ENCODE measurements at regions not wholly inside any gene's neighbourhood (a gene's known extent, or its start where the extent isn't known, plus 50 kb on each side); places are given as distances from the start of the nearest gene placed in this dataset.

GRCh38 chr9:85260275-85260845 lies 481.4 kb downstream of the AGTPBP1 start:
- DNase-seq (ENCODE audit: low spot score), result no peak

GRCh38 chr9:85258823-85259370 lies 482.9 kb downstream of the AGTPBP1 start:
- peak; percentile 86 for DNase-seq (ENCODE audit: low spot score)

DNA sequence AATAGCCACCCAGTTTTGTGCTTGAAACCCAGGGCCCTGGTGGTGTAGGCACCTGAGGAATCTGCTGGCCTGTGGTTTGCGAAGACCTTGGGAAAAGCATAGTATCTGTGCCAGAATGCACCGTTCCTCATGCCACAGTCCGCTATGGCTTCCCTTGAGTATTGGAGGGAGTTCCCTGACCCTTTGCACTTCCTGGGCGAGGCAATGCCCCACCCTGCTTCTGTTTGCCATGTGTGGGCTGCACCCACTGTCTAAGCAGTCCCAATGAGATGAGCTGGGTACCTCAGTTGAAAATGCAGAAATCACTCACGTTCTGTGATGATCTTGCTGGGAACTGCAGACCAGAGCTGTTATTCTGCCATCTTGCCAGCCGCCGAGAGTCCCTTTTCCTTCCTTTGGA lies 483.5 kb downstream of the AGTPBP1 start:
- DNase-seq (ENCODE audit: low spot score), result no peak

DNA sequence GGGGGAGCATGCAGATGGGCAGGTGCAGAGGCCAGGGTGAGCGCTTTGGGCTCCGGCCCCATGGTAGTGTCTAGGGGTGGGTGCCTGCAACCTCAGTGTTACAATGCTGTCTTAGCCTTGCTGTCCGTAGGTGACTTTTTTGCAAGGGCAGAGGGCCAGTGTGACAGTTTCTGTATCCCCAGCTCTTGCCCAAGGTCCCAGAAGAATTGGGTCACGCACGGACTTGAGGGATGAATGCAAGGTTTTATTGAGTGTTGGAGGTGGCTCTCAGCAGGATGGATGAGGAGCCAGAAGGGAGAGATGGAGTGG lies 492.5 kb downstream of the AGTPBP1 start:
- no peak for DNase-seq (ENCODE audit: low spot score)

DNA sequence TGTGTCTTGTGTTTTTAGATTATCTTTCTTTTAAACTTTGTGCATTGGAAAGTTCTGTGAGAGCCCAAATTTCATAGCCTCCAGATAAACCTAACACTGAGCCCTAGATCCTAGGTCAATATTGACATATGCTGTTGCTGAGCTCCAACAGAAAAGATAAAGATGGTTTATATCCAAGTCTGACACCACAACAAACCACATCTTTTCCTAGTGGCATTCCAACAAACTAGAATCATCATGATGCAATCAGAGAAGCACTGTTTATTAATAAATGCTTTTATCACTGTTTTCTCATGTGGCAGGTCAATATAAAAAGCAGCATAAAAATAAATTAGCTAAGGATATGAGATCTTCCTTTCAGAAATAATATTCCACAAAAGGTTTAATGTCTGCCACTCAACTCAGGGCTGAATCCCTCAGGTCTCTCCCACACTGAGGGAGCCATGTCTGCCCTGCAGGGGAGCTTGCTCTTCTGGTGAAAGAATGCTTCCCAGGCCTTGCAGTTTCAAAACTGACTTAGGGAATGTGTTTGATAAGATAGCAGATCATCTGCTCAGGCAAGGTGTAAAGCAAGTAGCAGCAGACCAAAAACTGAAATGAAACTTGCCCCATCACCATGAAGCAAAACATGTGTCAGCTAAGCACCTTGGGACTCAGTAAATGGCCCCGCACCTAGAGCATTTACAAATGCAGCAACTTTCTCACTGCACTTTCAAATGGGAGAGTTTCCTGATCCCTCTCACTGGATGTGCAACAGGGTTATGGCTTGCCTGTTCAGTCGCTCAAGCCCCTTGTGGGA lies 493.0 kb downstream of the AGTPBP1 start:
- DNase-seq (ENCODE audit: low spot score), result no peak

DNA sequence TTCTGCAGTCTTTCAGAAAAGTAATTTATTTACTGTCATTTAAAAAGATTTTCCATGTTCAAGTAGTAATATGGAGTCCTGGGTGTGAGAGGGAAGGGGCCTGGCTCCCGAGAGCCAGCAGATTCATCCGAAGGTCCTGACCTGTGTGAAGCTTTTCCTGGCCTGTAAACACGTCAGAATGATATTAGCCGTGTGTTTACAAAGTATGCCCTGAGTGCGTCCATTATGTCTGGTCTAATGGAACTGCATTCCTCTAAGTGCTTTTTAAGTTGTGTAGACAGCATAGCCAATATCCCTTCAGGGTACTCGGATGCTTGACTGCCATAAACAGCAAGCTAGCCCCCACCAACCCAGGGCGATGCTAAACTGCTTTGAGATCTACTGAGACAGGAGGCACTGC lies 495.2 kb downstream of the AGTPBP1 start:
- no peak for DNase-seq (ENCODE audit: low spot score)

GRCh38 chr9:85244856-85245255 lies 496.9 kb downstream of the AGTPBP1 start:
- no peak for DNase-seq (ENCODE audit: low spot score)

DNA sequence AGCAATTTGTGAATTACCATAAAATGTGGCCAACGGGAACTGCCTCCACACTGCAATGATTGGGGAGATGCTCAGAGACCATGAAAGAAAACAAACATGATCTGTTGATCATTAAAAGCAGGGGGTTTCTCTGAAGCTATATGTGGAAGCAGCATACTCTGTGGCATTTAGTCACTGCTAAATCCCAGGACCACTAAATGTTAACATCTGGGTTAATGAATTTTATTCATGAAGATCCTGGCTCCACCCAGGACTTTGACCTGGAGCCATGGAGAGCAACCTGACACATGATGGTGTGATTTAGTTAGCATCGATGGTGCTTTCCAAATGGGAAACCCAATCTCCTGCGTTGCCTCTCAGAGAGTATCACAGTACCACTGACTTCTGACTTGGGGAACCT lies 497.8 kb downstream of the AGTPBP1 start:
- no peak for DNase-seq (ENCODE audit: low spot score)

GRCh38 chr9:85237478-85237877 lies 504.3 kb downstream of the AGTPBP1 start:
- no peak for DNase-seq (ENCODE audit: low spot score)

- no peak for DNase-seq (ENCODE audit: low spot score)
Measured at GRCh38 chr9:85230081-85230480, 511.7 kb downstream of the AGTPBP1 start.

GRCh38 chr9:85228111-85228855 lies 513.5 kb downstream of the AGTPBP1 start:
- no peak for DNase-seq (ENCODE audit: low spot score)

DNA sequence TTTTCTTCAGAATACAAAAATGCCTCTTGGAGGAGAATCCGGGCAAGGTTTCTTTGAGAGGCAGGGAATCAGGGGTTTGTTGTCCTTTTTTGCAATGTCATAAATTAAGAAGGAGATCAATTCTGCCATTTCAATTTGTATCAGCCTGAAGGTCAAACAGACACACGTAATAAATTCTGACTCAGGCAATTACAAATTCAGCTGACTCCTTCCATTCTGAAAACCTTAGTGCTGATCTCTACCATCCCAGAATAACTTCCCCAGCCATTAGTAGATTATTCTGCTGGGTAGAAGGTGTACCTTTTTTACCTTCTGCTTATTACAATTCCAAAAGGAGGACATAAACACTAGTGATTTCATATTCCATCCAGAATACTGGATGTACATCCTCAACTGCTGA lies 516.6 kb downstream of the AGTPBP1 start:
- DNase-seq (ENCODE audit: low spot score), result no peak

DNA sequence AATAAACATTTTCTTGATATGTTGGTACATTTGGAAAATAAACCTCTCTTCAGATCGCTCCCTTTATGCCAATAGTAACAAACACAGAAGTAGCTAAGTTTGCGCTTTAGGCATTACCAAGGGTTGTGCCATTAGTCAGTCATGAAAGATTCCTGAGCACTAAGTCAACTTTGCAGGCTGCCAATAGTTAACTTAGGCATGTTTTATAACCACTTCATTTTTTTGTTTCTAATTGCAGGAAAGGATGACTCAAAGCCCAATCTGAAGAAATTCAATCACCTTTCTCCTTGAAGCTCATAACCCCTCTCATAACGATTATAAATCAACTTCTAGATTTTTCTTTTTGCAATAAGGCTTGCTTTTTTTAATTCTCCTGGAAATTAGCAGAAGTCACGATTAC lies 517.0 kb downstream of the AGTPBP1 start:
- no peak for DNase-seq (ENCODE audit: low spot score)

- DNase-seq (ENCODE audit: low spot score), result no peak
Measured at GRCh38 chr9:85224301-85224700, 517.5 kb downstream of the AGTPBP1 start.

GRCh38 chr9:85223506-85224125 lies 518.1 kb downstream of the AGTPBP1 start:
- no peak for DNase-seq (ENCODE audit: low spot score)

GRCh38 chr9:85216601-85217000 lies 525.2 kb downstream of the AGTPBP1 start:
- DNase-seq (ENCODE audit: low spot score), result no peak

DNA sequence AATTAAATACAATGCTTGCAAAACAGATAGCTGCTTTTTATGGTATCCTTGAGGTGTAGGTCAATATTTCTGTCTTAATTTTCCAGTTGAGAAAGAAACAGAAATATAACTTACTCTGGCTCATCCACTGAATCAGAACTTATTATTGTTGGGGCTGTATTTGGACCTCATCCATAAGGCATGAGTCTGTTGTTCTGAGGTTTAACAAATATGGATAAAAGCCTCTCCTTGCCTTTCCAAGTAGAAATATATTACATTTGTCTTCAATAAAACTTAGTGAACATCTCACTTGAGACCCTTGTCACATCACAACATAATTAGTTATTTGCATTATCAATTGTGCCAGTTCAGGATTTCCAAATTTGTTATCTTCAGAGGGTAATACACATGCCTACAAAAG lies 525.8 kb downstream of the AGTPBP1 start:
- DNase-seq (ENCODE audit: low spot score), result no peak

DNA sequence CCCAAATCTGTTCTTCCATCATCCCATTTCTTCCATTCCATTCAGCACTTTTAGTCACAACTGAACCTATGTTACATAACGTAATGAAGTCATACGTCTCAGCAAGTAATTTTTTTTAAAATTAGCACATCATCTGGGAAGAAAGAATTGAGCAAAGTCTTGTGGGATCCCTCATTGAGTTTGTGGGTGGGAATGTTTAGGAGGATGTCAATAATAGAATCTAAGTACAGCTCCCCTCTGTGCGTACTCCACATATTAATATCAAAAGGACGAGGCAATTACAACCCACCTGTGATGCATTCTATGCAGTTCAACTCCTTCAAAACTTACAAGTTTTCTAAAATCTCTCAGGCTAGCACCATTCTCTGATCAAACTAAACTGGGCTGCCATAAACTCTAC lies 526.3 kb downstream of the AGTPBP1 start:
- peak; percentile 78 for DNase-seq (ENCODE audit: low spot score)

DNA sequence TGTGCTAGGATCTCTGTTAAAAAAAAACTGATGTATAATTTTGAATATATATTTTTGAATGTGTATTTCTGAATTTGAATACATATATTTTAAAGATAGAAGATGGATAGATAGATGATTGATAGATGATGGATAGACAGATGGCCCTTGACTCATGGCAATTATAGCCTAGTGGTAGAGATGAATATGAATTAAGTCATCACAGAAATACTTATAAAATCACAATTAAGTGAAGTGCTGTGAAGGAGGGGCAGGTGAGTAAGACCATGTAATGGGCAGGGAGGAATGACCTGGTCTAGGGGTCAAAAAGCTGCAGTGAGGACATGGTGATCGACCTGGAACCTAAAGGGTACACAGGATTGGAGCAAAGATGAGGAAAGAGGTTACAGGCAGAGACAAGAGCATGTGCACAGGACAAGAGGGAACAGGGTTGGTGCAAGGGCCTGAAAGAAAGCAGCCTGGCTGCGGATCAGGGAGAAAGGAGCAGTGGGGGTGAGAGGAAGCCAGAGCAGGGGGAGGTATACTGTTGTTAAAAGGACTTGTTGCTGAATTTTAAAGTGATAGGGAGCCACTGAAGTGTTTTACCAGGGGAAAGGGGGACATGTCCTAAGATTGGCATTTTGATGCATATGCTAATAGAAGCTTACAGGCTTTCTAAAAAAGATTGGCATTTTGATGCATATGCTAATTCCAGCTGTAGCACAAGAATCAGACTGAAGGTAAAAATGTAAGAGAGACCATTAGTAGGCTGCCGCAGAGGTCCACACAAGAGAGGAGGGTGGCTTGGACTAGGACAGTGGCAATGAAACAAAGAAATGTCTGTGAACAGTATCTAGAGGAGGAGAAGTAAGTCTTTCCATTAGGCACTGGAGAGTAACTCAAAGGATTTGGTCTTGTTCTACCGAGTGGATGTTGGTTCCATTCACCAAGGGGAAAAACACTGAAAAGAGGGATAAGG lies 527.8 kb downstream of the AGTPBP1 start:
- DNase-seq (ENCODE audit: low spot score), result no peak

DNA sequence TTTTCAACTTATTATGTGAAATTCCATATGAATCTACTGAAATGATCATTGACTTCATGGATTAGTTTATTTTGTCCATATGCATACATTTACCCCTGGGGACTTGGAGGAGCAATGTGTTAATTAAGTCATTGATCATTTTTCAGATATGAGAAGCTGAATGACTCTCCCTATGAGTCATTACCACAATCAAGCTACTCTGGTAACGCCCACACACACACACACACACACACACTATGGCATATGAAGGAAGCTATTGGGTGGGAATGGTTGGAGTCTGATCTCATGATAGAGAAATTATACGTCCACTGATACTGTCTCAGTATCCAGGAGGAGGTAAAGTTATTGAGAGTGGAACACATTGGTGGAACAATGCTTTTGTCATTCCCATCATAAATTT lies 528.9 kb downstream of the AGTPBP1 start:
- peak; percentile 27 for DNase-seq (ENCODE audit: low spot score)

- no peak for DNase-seq (ENCODE audit: low spot score)
Measured at GRCh38 chr9:85212209-85212608, 529.5 kb downstream of the AGTPBP1 start.

Data from putamen (tissue), 1 donor.